ENCODE measurements at regions not wholly inside any gene's neighbourhood (a gene's known extent, or its start where the extent isn't known, plus 50 kb on each side); places are given as distances from the start of the nearest gene placed in this dataset.

GRCh38 chr15:96267463-96267862, 63.0 kb upstream of the NR2F2 start:
- TF ChIP-seq, protein P1, sequence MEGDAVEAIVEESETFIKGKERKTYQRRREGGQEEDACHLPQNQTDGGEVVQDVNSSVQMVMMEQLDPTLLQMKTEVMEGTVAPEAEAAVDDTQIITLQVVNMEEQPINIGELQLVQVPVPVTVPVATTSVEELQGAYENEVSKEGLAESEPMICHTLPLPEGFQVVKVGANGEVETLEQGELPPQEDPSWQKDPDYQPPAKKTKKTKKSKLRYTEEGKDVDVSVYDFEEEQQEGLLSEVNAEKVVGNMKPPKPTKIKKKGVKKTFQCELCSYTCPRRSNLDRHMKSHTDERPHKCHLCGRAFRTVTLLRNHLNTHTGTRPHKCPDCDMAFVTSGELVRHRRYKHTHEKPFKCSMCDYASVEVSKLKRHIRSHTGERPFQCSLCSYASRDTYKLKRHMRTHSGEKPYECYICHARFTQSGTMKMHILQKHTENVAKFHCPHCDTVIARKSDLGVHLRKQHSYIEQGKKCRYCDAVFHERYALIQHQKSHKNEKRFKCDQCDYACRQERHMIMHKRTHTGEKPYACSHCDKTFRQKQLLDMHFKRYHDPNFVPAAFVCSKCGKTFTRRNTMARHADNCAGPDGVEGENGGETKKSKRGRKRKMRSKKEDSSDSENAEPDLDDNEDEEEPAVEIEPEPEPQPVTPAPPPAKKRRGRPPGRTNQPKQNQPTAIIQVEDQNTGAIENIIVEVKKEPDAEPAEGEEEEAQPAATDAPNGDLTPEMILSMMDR (IDR thresholded peaks at IDR 0.05) = no peak
- TF ChIP-seq POLR2A (IDR thresholded peaks at IDR 0.05) = no peak

All from uterus (tissue), 2 donors.